HL-60 (cell line): ENCODE measurements at regions not wholly inside any gene's neighbourhood (a gene's known extent, or its start where the extent isn't known, plus 50 kb on each side); places are given as distances from the start of the nearest gene placed in this dataset.
"Not testable (repeated sequence)": the region's sequence is repeated elsewhere in the genome, so short reads cannot be mapped to it uniquely, and the experiment has no call there.

Source experiments
- CTCF ChIP-seq: IDR thresholded peaks from one replicate; pipeline ENCODE4 v1.5.1; 2011; ENCODE audit warnings: low read length, control low read depth, inconsistent platforms; ENCODE audit not compliant: insufficient read depth
- TF ChIP-seq, protein P1 (sequence below): IDR thresholded peaks from 2 replicates; pipeline ENCODE4 v1.6.1; 2012; ENCODE audit warnings: low read depth; ENCODE audit not compliant: insufficient replicate concordance

DNA sequence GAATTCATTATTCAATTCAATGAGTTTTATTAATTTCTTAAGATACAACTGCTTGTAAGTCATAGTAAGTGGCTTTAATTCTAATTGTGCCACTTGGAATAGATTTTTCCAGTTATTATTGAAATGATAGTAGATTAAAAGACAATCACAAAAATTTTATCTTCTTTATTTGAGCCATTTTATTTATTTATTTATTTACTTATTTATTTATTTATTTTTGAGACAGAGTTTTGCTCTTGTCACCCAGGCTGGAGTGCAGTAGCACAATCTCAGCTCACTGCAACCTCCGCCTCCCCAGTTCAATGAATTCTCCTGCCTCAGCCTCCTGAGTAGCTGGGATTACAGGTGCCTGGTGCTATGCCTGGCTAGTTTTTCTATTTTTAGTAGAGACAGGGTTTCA is 235.7 kb upstream of the DSEL start:
- not testable (repeated sequence) for TF ChIP-seq CTCF
- TF ChIP-seq, protein P1, sequence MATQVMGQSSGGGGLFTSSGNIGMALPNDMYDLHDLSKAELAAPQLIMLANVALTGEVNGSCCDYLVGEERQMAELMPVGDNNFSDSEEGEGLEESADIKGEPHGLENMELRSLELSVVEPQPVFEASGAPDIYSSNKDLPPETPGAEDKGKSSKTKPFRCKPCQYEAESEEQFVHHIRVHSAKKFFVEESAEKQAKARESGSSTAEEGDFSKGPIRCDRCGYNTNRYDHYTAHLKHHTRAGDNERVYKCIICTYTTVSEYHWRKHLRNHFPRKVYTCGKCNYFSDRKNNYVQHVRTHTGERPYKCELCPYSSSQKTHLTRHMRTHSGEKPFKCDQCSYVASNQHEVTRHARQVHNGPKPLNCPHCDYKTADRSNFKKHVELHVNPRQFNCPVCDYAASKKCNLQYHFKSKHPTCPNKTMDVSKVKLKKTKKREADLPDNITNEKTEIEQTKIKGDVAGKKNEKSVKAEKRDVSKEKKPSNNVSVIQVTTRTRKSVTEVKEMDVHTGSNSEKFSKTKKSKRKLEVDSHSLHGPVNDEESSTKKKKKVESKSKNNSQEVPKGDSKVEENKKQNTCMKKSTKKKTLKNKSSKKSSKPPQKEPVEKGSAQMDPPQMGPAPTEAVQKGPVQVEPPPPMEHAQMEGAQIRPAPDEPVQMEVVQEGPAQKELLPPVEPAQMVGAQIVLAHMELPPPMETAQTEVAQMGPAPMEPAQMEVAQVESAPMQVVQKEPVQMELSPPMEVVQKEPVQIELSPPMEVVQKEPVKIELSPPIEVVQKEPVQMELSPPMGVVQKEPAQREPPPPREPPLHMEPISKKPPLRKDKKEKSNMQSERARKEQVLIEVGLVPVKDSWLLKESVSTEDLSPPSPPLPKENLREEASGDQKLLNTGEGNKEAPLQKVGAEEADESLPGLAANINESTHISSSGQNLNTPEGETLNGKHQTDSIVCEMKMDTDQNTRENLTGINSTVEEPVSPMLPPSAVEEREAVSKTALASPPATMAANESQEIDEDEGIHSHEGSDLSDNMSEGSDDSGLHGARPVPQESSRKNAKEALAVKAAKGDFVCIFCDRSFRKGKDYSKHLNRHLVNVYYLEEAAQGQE: not testable (repeated sequence)
